K562 (cell line): ENCODE measurements at regions not wholly inside any gene's neighbourhood (a gene's known extent, or its start where the extent isn't known, plus 50 kb on each side); places are given as distances from the start of the nearest gene placed in this dataset.

Experiments used
- ATAC-seq: fragments of 200-7000 bp; cut with Tn5 transposase; 3 replicates; pipeline ENCODE4 v1.9.1; 2020; ENCODE audit warnings: moderate library complexity
- BruUV-seq: library from RNA; stranded (reverse); fragments of 400-500 nt; replicated peaks from 2 replicates; lab custom pipeline; 2021; lab: Mats Ljungman, UMichigan
- CTCF ChIA-PET: fragments of 300-600 bp; formaldehyde crosslinking; extraction: SDS; loops from one replicate; lab custom pipeline; 2021; ENCODE audit warnings: low intra/inter-chr PET ratio; lab: Yijun Ruan, JAX
- POLR2A ChIA-PET: fragments of 300-600, 350-650 bp; sonication (Branson Sonifier 250); formaldehyde crosslinking; extraction: SDS; loops from one replicate; lab custom pipeline; 2021; ENCODE audit warnings: antibody characterized with exemption, inconsistent platforms; lab: Yijun Ruan, JAX
- DNase-seq, 4 experiments: peaks; one replicate each; pipeline versions ENCODE4 v3.0.0 to v3.0.0-alpha.2; 2011 to 2018; ENCODE audit warnings: low spot score in 3 of 4, mixed read lengths in 3 of 4; ENCODE audit errors: extremely low read depth in 1 of 4
- FAIRE-seq: peaks from 2 replicates; lab custom pipeline; 2011; peaks lifted over from hg19 to GRCh38; lab: Jason Lieb, UNC
- H2AFZ ChIP-seq: 2 replicates; pipeline ENCODE4 v1.6.0; 2011; ENCODE audit warnings: low read depth, low read length, control low read depth, inconsistent platforms
- H3K27ac ChIP-seq: fragments of 200-600 bp; 3 replicates; pipeline ENCODE4 v1.8.0; 2011; ENCODE audit warnings: low read depth, mild to moderate bottlenecking, control low read depth, inconsistent platforms, low read length, moderate library complexity, mixed read lengths; ENCODE audit errors: extremely low read depth
- H3K27me3 ChIP-seq, 2 experiments: fragments of 300-600 bp in 1 of 2; 2 replicates in 1 of 2; 3 replicates in 1 of 2; pipeline versions ENCODE4 v1.6.0 to v1.8.0; 2011; ENCODE audit warnings: inconsistent platforms in 2 of 2, low read length in 2 of 2, mild to moderate bottlenecking in 1 of 2, mixed read lengths in 1 of 2, moderate library complexity in 1 of 2; ENCODE audit not compliant: control insufficient read depth in 2 of 2, insufficient read depth in 2 of 2
- H3K36me3 ChIP-seq: fragments of 300-600 bp; 3 replicates; pipeline ENCODE4 v1.8.0; 2011; ENCODE audit warnings: mild to moderate bottlenecking, low read length, inconsistent platforms; ENCODE audit not compliant: control insufficient read depth, insufficient read depth
- H3K4me1 ChIP-seq, 2 experiments: fragments of 200-600 bp in 1 of 2; replicated peaks in 1 of 2; 2 replicates in 1 of 2; 3 replicates in 1 of 2; pipeline versions ENCODE4 v1.5.1 to v1.8.0; 2011; ENCODE audit warnings: inconsistent platforms in 2 of 2, low read length in 2 of 2, mild to moderate bottlenecking in 1 of 2, mixed read lengths in 1 of 2, moderate library complexity in 1 of 2; ENCODE audit not compliant: control insufficient read depth in 2 of 2, insufficient read depth in 2 of 2
- H3K4me2 ChIP-seq: 2 replicates; pipeline ENCODE4 v1.6.1; 2011; ENCODE audit warnings: low read length, control low read depth, inconsistent platforms, mixed read lengths; ENCODE audit not compliant: insufficient read depth
- H3K4me3 ChIP-seq: fragments of 200-600 bp; sonication (generic), shearing (Covaris generic); 2 replicates; pipeline ENCODE4 v1.5.1; 2016; ENCODE audit warnings: control low read depth, inconsistent platforms
- H3K79me2 ChIP-seq: fragments of 200-600 bp; 3 replicates; pipeline ENCODE4 v1.8.0; 2011; ENCODE audit warnings: low read length, inconsistent platforms; ENCODE audit not compliant: control insufficient read depth, insufficient read depth
- H3K9ac ChIP-seq, 2 experiments: 2 replicates each; pipeline versions ENCODE4 v1.6.0 to v1.6.1; 2011; ENCODE audit warnings: low read depth in 2 of 2, low read length in 2 of 2, control low read depth in 1 of 2, inconsistent platforms in 1 of 2, mild to moderate bottlenecking in 1 of 2, mixed read lengths in 1 of 2; ENCODE audit not compliant: insufficient read depth in 1 of 2
- H3K9me1 ChIP-seq: one replicate; pipeline ENCODE4 v1.6.0; 2011; ENCODE audit warnings: inconsistent platforms, mild to moderate bottlenecking, low read length, moderate library complexity; ENCODE audit not compliant: control insufficient read depth, insufficient read depth
- H3K9me3 ChIP-seq: replicated peaks from 2 replicates; pipeline ENCODE4 v1.5.1; 2011; ENCODE audit warnings: low read depth, low read length, inconsistent platforms; ENCODE audit not compliant: control insufficient read depth, insufficient read depth
- H4K20me1 ChIP-seq: replicated peaks from 2 replicates; pipeline ENCODE4 v1.6.1; 2011; ENCODE audit warnings: low read length, inconsistent platforms, mixed read lengths; ENCODE audit not compliant: control insufficient read depth, insufficient read depth
- CC2D1A ChIP-seq: fragments of 450-650 bp; IDR thresholded peaks from 2 replicates; pipeline ENCODE4 v1.6.1; 2017; ENCODE audit warnings: mild to moderate bottlenecking
- CTBP1 ChIP-seq: fragments of 450-650 bp; IDR thresholded peaks from 2 replicates; pipeline ENCODE4 v1.6.1; 2016; ENCODE audit warnings: borderline replicate concordance
- HDAC1 ChIP-seq, 2 experiments: fragments of 450-650 bp; IDR thresholded peaks; 2 replicates each; pipeline ENCODE4 v1.6.1; 2016 to 2017; ENCODE audit warnings: inconsistent platforms in 1 of 2, mild to moderate bottlenecking in 1 of 2, moderate library complexity in 1 of 2
- HNRNPLL ChIP-seq: fragments of 200-400 bp; formaldehyde crosslinking; IDR thresholded peaks from 2 replicates; pipeline ENCODE4 v1.6.1; 2017; ENCODE audit warnings: low read length, low read depth, mild to moderate bottlenecking; ENCODE audit not compliant: poor library complexity, severe bottlenecking
- KDM1A ChIP-seq, 2 experiments: fragments of 450-650 bp; IDR thresholded peaks; 2 replicates each; pipeline ENCODE4 v1.6.1; 2016; ENCODE audit warnings: mild to moderate bottlenecking in 2 of 2
- TEAD1 ChIP-seq, 2 experiments: fragments of 450-650 bp in 1 of 2; sonication (generic) in 1 of 2; formaldehyde crosslinking; IDR thresholded peaks; 2 replicates each; pipeline versions ENCODE4 v1.4.0 to v1.8.0; 2020 to 2022; ENCODE audit warnings: mild to moderate bottlenecking in 2 of 2, missing genetic modification reagents in 1 of 2
- ZBTB8A ChIP-seq: fragments of 450-650 bp; IDR thresholded peaks from 2 replicates; pipeline ENCODE4 v1.6.1; 2018; ENCODE audit warnings: mild to moderate bottlenecking, moderate library complexity; ENCODE audit not compliant: partially characterized antibody
- ZNF766 ChIP-seq: fragments of 200-800 bp; sonication (Bioruptor generic); conservative IDR thresholded peaks from 2 replicates; pipeline ENCODE4 v1.6.1; 2016; ENCODE audit warnings: missing genetic modification characterization, missing compliant biosample characterization
- WGBS: fragments of 100-300 bp; shearing (Covaris generic); methylation state at CpG from one replicate; pipeline ENCODE4 v1.1.6; 2016; ENCODE audit warnings: low coverage, mixed read lengths; ENCODE audit not compliant: insufficient coverage; ENCODE audit errors: missing lambda C conversion rate; 5-methylcytosine and 5-hydroxymethylcytosine counted together
- in situ Hi-C: fragments of 300-500 bp; cut with MboI; formaldehyde crosslinking; loops from 4 replicates; pipeline ENCODE4 v1.15.0; 2018; ENCODE audit warnings: inconsistent platforms, mixed read lengths
- intact Hi-C: fragments of 100-400 bp; cut with micrococcal nuclease; formaldehyde crosslinking; loops from 2 replicates; pipeline ENCODE4 v1.14.2; 2022
- TF ChIP-seq, protein P1 (sequence below), 3 experiments: fragments of 200-800 bp in 1 of 3; sonication (Bioruptor generic) in 1 of 3; sonication (generic) in 1 of 3; formaldehyde crosslinking in 1 of 3; IDR thresholded peaks; 2 replicates each; pipeline versions ENCODE4 v1.6.1 to v1.8.0; 2016 to 2022; ENCODE audit warnings: mild to moderate bottlenecking in 2 of 3, missing compliant biosample characterization in 2 of 3, missing genetic modification characterization in 2 of 3, missing genetic modification reagents in 1 of 3

DNA sequence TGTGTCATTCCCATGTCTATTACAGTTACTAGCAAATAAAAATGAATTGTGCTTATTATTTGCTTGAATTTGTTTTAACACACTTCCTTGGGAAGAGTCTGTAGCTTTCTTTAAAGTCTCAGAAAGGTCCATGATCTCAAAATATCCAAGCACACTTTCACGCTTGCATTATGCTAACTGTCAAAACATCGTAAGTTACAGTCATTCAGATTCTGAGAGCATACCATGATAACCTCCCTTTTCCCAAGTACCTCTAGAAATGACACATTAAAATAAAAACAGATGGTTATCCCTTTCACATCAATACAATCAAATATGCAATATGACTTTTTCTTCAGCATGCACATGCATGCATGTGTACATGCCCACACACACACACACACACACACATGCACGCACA lies 1044.4 kb upstream of the MAP3K7 start:
- no peak overlapping the region for H3K4me2 ChIP-seq
- no peaks in the 10 kb centered on the region for H3K79me2 ChIP-seq
- H3K9ac ChIP-seq: no peak overlapping the region
- ChIA-PET POLR2A (no interaction called here), CTCF (no interaction called here)
- H3K27ac ChIP-seq: no peak overlapping the region
- no peak overlapping the region for H3K4me3 ChIP-seq
- H3K9me1 ChIP-seq: no peaks in the 10 kb centered on the region
- H3K27me3 ChIP-seq: no peaks in the 10 kb centered on the region
- 0% methylated on average over 3 of the region's 3 CpGs for WGBS
- no peak for DNase-seq
- ATAC-seq: no peak
- no peaks in the 10 kb centered on the region for H4K20me1 ChIP-seq
- in situ Hi-C loops (no loop called here), intact Hi-C loops (no loop called here)
- no peak for FAIRE-seq
- H3K4me1 ChIP-seq: no peaks in the 10 kb centered on the region
- no peaks in the 10 kb centered on the region for H3K9me3 ChIP-seq
- BruUV-seq: no TSS peak
- H2AFZ ChIP-seq: no peak overlapping the region
- no peaks in the 10 kb centered on the region for H3K36me3 ChIP-seq
- TF ChIP-seq CTBP1: no peak
- TF ChIP-seq, protein P1, sequence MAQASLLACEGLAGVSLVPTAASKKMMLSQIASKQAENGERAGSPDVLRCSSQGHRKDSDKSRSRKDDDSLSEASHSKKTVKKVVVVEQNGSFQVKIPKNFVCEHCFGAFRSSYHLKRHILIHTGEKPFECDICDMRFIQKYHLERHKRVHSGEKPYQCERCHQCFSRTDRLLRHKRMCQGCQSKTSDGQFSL (CRISPR knock-in tag; IDR thresholded peaks at IDR 0.05): no peak
- TF ChIP-seq, protein P1 (tag; IDR thresholded peaks at IDR 0.05): no peak
- TF ChIP-seq HDAC1 (IDR thresholded peaks at IDR 0.05): no peak
- TF ChIP-seq CC2D1A: no peak
- TF ChIP-seq ZNF766 (CRISPR knock-in tag): no peak
- TF ChIP-seq HNRNPLL: no peak
- no peak for TF ChIP-seq ZBTB8A
- no peak for TF ChIP-seq KDM1A (IDR thresholded peaks at IDR 0.05)
- TF ChIP-seq TEAD1 (CRISPR knock-in tag; IDR thresholded peaks at IDR 0.05): no peak
